KMS-11 (cell line): ENCODE measurements at regions not wholly inside any gene's neighbourhood (a gene's known extent, or its start where the extent isn't known, plus 50 kb on each side); places are given as distances from the start of the nearest gene placed in this dataset.

Source experiments
- H2AFZ ChIP-seq: fragments of 200-600 bp; sonication (generic); 2 replicates; pipeline ENCODE4 v1.6.1; 2016; ENCODE audit warnings: antibody characterized with exemption, mixed run types, low read depth
- H3K27ac ChIP-seq: fragments of 200-600 bp; sonication (generic); 2 replicates; pipeline ENCODE4 v1.6.1; 2016; ENCODE audit warnings: mild to moderate bottlenecking, mixed run types
- H3K27me3 ChIP-seq: fragments of 200-600 bp; sonication (generic); 2 replicates; pipeline ENCODE4 v1.6.1; 2017; ENCODE audit warnings: mild to moderate bottlenecking, low read depth, mixed run types, moderate library complexity; ENCODE audit not compliant: insufficient read depth
- H3K36me3 ChIP-seq: fragments of 200-600 bp; sonication (generic); 2 replicates; pipeline ENCODE4 v1.6.1; 2017; ENCODE audit warnings: mild to moderate bottlenecking, mixed run types; ENCODE audit not compliant: insufficient read depth
- H3K4me1 ChIP-seq: fragments of 200-600 bp; sonication (generic); 2 replicates; pipeline ENCODE4 v1.6.1; 2016; ENCODE audit warnings: mild to moderate bottlenecking, low read depth, mixed run types; ENCODE audit not compliant: poor library complexity, severe bottlenecking
- H3K4me2 ChIP-seq: fragments of 200-600 bp; sonication (generic); 2 replicates; pipeline ENCODE4 v1.7.0; 2016; ENCODE audit warnings: mild to moderate bottlenecking, mixed run types
- H3K4me3 ChIP-seq: fragments of 200-600 bp; sonication (generic); IDR thresholded peaks from 2 replicates; pipeline ENCODE4 v1.6.1; 2017; ENCODE audit warnings: low read depth, low read length, mixed read lengths; ENCODE audit not compliant: insufficient read depth
- H3K79me2 ChIP-seq: fragments of 200-600 bp; sonication (generic); 2 replicates; pipeline ENCODE4 v1.6.1; 2016; ENCODE audit warnings: low read depth, mixed run types; ENCODE audit not compliant: insufficient read depth
- H3K9ac ChIP-seq: fragments of 200-600 bp; sonication (generic); 2 replicates; pipeline ENCODE4 v1.6.1; 2016; ENCODE audit warnings: mild to moderate bottlenecking, mixed run types
- H4K20me1 ChIP-seq: fragments of 200-600 bp; sonication (generic); 2 replicates; pipeline ENCODE4 v1.6.1; 2016; ENCODE audit warnings: mild to moderate bottlenecking, mixed run types; ENCODE audit not compliant: insufficient read depth
- CTCF ChIP-seq: fragments of 200-600 bp; sonication (generic); conservative IDR thresholded peaks from 2 replicates; pipeline ENCODE4 v1.6.1; 2017; ENCODE audit warnings: low read depth, mild to moderate bottlenecking, antibody characterized with exemption, low read length, moderate library complexity, mixed read lengths

DNA sequence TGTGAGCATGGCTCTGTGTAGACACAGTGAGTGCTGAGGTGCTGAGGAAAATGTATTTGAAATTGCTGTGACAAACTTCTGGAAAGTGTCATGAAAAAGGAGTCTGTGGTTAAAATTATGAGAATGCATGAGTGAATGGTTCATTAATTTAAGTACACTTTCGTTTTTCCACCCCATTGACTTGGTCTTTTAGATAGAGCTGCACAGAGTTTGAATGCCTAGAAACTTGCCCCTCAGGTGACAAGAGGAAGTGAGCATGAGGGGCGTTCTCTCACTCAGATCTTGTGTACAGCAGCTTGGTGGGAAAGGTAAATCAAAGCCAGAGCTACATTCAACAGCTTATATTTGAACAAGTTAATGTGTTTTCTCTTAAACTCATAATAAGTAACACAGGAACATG is 296.8 kb downstream of the WDR72 start:
- H3K9ac ChIP-seq = no peak overlapping the region
- no peaks in the 10 kb centered on the region for H4K20me1 ChIP-seq
- no peaks in the 10 kb centered on the region for H3K27me3 ChIP-seq
- H2AFZ ChIP-seq = no peak overlapping the region
- TF ChIP-seq CTCF = no peak
- no peaks in the 10 kb centered on the region for H3K4me1 ChIP-seq
- no peaks in the 10 kb centered on the region for H3K36me3 ChIP-seq
- no peak overlapping the region for H3K4me3 ChIP-seq
- H3K79me2 ChIP-seq = no peaks in the 10 kb centered on the region
- no peak overlapping the region for H3K27ac ChIP-seq
- H3K4me2 ChIP-seq = no peak overlapping the region

DNA sequence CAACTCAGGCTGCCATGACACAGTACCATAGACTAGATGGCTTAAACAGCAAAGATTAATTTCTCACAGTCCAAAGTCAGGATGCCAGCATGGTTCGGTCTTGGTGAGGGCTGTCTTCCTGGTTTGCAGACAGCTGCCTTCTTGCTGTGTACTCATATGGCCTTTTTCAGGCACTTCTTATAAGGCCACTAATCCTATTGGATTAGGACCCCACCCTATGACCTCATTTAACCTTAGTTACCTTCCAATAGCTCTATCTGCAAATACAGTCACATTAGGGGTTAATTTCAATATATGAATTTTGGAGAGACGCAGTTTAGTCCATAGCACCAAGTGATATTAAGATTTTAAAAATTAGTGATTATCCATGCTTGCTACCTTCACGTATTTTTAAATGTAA is 297.8 kb downstream of the WDR72 start:
- H3K4me1 ChIP-seq = no peaks in the 10 kb centered on the region
- no peaks in the 10 kb centered on the region for H3K36me3 ChIP-seq
- H3K4me2 ChIP-seq = no peak overlapping the region
- no peaks in the 10 kb centered on the region for H3K27me3 ChIP-seq
- H3K9ac ChIP-seq = no peak overlapping the region
- TF ChIP-seq CTCF = no peak
- no peak overlapping the region for H3K27ac ChIP-seq
- H3K79me2 ChIP-seq = no peaks in the 10 kb centered on the region
- H3K4me3 ChIP-seq = no peak overlapping the region
- no peak overlapping the region for H2AFZ ChIP-seq
- no peaks in the 10 kb centered on the region for H4K20me1 ChIP-seq

DNA sequence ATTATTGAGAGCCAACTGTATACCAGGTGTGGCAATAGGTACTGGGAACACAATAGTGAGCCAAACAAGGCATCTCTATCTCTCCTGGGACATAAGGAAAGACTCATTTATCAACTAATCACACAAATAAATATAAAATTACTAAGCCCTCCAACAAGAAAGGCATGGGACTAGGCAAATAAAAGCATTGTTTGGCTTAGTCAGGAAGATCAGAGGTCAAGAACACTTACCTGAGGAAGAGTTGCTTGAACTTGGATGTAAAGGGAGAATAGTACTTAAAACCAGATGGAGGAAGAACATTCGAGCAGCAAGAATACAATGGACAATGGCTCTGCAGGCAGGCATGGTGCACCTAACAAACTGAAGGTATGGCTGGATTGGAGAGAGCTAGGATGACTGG is 300.7 kb downstream of the WDR72 start:
- H3K4me3 ChIP-seq = no peak overlapping the region

GRCh38 chr15:53457479-53457878 is 302.0 kb downstream of the WDR72 start:
- no peak overlapping the region for H3K27ac ChIP-seq

More for the DNA sequence above, 300.7 kb downstream of the WDR72 start:
- H2AFZ ChIP-seq = no peak overlapping the region
- no peaks in the 10 kb centered on the region for H3K4me1 ChIP-seq
- H3K36me3 ChIP-seq = no peaks in the 10 kb centered on the region
- no peaks in the 10 kb centered on the region for H3K27me3 ChIP-seq
- no peaks in the 10 kb centered on the region for H4K20me1 ChIP-seq
- H3K27ac ChIP-seq = no peak overlapping the region
- no peak overlapping the region for H3K4me2 ChIP-seq
- no peak overlapping the region for H3K9ac ChIP-seq
- no peak for TF ChIP-seq CTCF
- no peaks in the 10 kb centered on the region for H3K79me2 ChIP-seq

More at GRCh38 chr15:53457479-53457878, 302.0 kb downstream of the WDR72 start:
- no peak for TF ChIP-seq CTCF
- H3K4me3 ChIP-seq = no peak overlapping the region
- no peaks in the 10 kb centered on the region for H3K27me3 ChIP-seq
- no peaks in the 10 kb centered on the region for H3K36me3 ChIP-seq
- no peaks in the 10 kb centered on the region for H3K4me1 ChIP-seq
- no peaks in the 10 kb centered on the region for H4K20me1 ChIP-seq
- no peak overlapping the region for H3K9ac ChIP-seq
- H3K79me2 ChIP-seq = no peaks in the 10 kb centered on the region
- no peak overlapping the region for H3K4me2 ChIP-seq
- no peak overlapping the region for H2AFZ ChIP-seq
